ENCODE measurements at regions not wholly inside any gene's neighbourhood (a gene's known extent, or its start where the extent isn't known, plus 50 kb on each side); places are given as distances from the start of the nearest gene placed in this dataset.
"Not testable (repeated sequence)": the region's sequence is repeated elsewhere in the genome, so short reads cannot be mapped to it uniquely, and the experiment has no call there.

GRCh38 chr5:124504081-124504916 lies 242.1 kb downstream of the ZNF608 start:
- DNase-seq: no peak

- no peak for DNase-seq
Measured at GRCh38 chr5:124502551-124502950, 243.9 kb downstream of the ZNF608 start.

GRCh38 chr5:124499818-124500217 lies 246.6 kb downstream of the ZNF608 start:
- DNase-seq: not testable (repeated sequence)

GRCh38 chr5:124496968-124497367 lies 249.5 kb downstream of the ZNF608 start:
- not testable (repeated sequence) for DNase-seq

GRCh38 chr5:124494540-124495116 lies 251.8 kb downstream of the ZNF608 start:
- DNase-seq: no peak

- no peak for DNase-seq
Measured at GRCh38 chr5:124492444-124493224, 253.8 kb downstream of the ZNF608 start.

- not testable (repeated sequence) for DNase-seq
Measured at GRCh38 chr5:124490315-124490714, 256.1 kb downstream of the ZNF608 start.

GRCh38 chr5:124481419-124481818 lies 265.0 kb downstream of the ZNF608 start:
- no peak for DNase-seq

- no peak for DNase-seq
Measured at GRCh38 chr5:124480964-124481363, 265.5 kb downstream of the ZNF608 start.

GRCh38 chr5:124480022-124480421 lies 266.4 kb downstream of the ZNF608 start:
- DNase-seq: no peak

- no peak for DNase-seq
Measured at GRCh38 chr5:124478264-124478663, 268.2 kb downstream of the ZNF608 start.

GRCh38 chr5:124477577-124477976 lies 268.9 kb downstream of the ZNF608 start:
- DNase-seq: no peak

- no peak for DNase-seq
Measured at GRCh38 chr5:124477062-124477461, 269.4 kb downstream of the ZNF608 start.

GRCh38 chr5:124474528-124475215 lies 271.8 kb downstream of the ZNF608 start:
- DNase-seq: no peak

- no peak for DNase-seq
Measured at GRCh38 chr5:124468671-124469411, 277.6 kb downstream of the ZNF608 start.

- no peak for DNase-seq
Measured at GRCh38 chr5:124467745-124468144, 278.7 kb downstream of the ZNF608 start.

GRCh38 chr5:124466011-124466410 lies 280.4 kb downstream of the ZNF608 start:
- DNase-seq: no peak

GRCh38 chr5:124463851-124464250 lies 282.6 kb downstream of the ZNF608 start:
- DNase-seq: no peak

- no peak for DNase-seq
Measured at GRCh38 chr5:124462751-124463150, 283.7 kb downstream of the ZNF608 start.

GRCh38 chr5:124461941-124462340 lies 284.5 kb downstream of the ZNF608 start:
- DNase-seq: no peak

- DNase-seq: no peak
Measured at GRCh38 chr5:124461157-124461556, 285.3 kb downstream of the ZNF608 start.

GRCh38 chr5:124460642-124461041 lies 285.8 kb downstream of the ZNF608 start:
- no peak for DNase-seq
